ENCODE measurements at regions not wholly inside any gene's neighbourhood (a gene's known extent, or its start where the extent isn't known, plus 50 kb on each side); places are given as distances from the start of the nearest gene placed in this dataset.

GRCh38 chr10:130963786-130964522 is 347.6 kb downstream of the TCERG1L start:
- ChIA-PET CTCF (no interaction called here), POLR2A (no interaction called here)
- 27% methylated on average over 16 of the region's 16 CpGs for WGBS (ENCODE audit: missing lambda C conversion rate)

DNA sequence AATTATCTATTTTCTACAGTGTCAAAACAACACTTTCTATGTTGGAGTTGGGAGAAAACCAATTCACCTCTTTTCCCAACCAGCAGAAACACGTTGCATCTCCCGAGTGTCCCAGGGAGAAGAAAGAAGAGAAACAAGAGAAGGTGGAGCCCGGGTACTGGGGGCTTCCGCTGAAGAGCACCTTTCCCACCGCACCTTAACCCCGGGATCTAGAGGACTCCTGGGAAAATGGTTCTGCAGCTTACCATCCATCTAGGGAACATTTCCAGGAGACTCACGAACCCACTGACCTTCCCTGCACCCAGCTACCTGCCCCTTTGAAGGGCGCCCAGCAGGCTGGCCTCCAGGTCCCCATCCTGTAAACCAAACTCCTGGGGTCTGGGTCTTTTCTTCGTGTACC is 346.8 kb downstream of the TCERG1L start:
- CTCF ChIA-PET: interaction anchor here (0.6 kb wide), 1 partner anchor 1564 kb away, joined by 3 read pairs; no protein-coding TSS in a partner anchor
- FAIRE-seq (no peak), ATAC-seq (no peak), DNase-seq (ENCODE audit: low read depth in 1 of 2, low spot score in 1 of 2) (no peak)
- H3K4me1 ChIP-seq: no peaks in the 10 kb centered on the region
- TF ChIP-seq EP300 (IDR thresholded peaks at IDR 0.05): no peak
- no peak for TF ChIP-seq RCOR1 (IDR thresholded peaks at IDR 0.05; ENCODE audit: low read depth, low read length)
- POLR2A ChIA-PET: no interaction called here
- H3K27ac ChIP-seq: no peak overlapping the region
- no peak overlapping the region for H3K4me2 ChIP-seq
- no peak overlapping the region for H3K4me3 ChIP-seq
- WGBS (ENCODE audit: missing lambda C conversion rate): 10% methylated on average over 9 of the region's 9 CpGs
- H3K9me3 ChIP-seq: no peaks in the 10 kb centered on the region; the same call in 2 of the 3 replicates

More at GRCh38 chr10:130963786-130964522, 347.6 kb downstream of the TCERG1L start:
- no peaks in the 10 kb centered on the region for H3K4me1 ChIP-seq
- no peak overlapping the region for H3K4me2 ChIP-seq
- TF ChIP-seq ZC3H11A (IDR thresholded peaks at IDR 0.05): no peak
- TF ChIP-seq MAFK (IDR thresholded peaks at IDR 0.05; ENCODE audit: partially characterized antibody): no peak
- TF ChIP-seq JUNB (IDR thresholded peaks at IDR 0.05): no peak
- TF ChIP-seq RAD21 (conservative IDR thresholded peaks at IDR 0.05 in 1 of 2, IDR thresholded peaks at IDR 0.05 in 1 of 2): no peak
- no peak for TF ChIP-seq HDAC2 (IDR thresholded peaks at IDR 0.05)
- TF ChIP-seq PHF8 (IDR thresholded peaks at IDR 0.05; ENCODE audit: borderline replicate concordance, low read depth): no peak
- no peak for TF ChIP-seq GATA3 (IDR thresholded peaks at IDR 0.05; ENCODE audit: borderline replicate concordance)
- no peak for ATAC-seq
- no peak overlapping the region for H3K27ac ChIP-seq
- no peak overlapping the region for H3K4me3 ChIP-seq
- FAIRE-seq: no peak
- no peak for DNase-seq (ENCODE audit: low read depth in 1 of 2, low spot score in 1 of 2)
- no peaks in the 10 kb centered on the region; the same call in 2 of the 3 replicates for H3K9me3 ChIP-seq

DNA sequence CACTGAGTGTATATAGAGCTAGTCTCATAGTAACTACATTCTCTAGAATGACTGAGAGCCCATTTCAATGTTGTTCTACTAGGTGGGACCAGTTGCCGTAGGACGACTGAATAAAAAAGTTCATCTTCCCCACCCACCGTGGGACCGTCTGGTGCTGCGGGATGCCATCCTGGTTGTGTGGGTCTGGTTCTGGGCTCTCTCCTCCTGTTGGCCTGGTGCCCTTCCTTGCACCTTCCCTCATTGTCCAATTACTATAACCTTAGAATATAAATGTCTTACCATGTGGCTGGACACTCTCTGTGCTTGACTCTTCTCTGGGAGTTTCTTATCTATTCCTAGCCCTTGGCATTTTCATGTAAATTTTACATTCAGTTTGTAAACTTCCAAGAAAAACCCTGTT is 344.4 kb downstream of the TCERG1L start:
- FAIRE-seq (no peak), ATAC-seq (no peak), DNase-seq (ENCODE audit: low read depth in 1 of 2, low spot score in 1 of 2) (no peak)
- no peak for TF ChIP-seq TP53 (CRISPR knock-in tag; IDR thresholded peaks at IDR 0.05)
- no peak for TF ChIP-seq EHF (CRISPR knock-in tag; IDR thresholded peaks at IDR 0.05)
- TF ChIP-seq, protein P1, sequence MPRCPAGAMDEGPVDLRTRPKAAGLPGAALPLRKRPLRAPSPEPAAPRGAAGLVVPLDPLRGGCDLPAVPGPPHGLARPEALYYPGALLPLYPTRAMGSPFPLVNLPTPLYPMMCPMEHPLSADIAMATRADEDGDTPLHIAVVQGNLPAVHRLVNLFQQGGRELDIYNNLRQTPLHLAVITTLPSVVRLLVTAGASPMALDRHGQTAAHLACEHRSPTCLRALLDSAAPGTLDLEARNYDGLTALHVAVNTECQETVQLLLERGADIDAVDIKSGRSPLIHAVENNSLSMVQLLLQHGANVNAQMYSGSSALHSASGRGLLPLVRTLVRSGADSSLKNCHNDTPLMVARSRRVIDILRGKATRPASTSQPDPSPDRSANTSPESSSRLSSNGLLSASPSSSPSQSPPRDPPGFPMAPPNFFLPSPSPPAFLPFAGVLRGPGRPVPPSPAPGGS (IDR thresholded peaks at IDR 0.05): no peak
- TF ChIP-seq ESRRA (IDR thresholded peaks at IDR 0.05; ENCODE audit: borderline replicate concordance, low read length): no peak
- TF ChIP-seq ZC3H11A (IDR thresholded peaks at IDR 0.05): no peak
- TF ChIP-seq FOSB (CRISPR knock-in tag; IDR thresholded peaks at IDR 0.05): no peak
- no peak for TF ChIP-seq NR3C1 (IDR thresholded peaks at IDR 0.05)
- no peak for TF ChIP-seq ELK1 (IDR thresholded peaks at IDR 0.05; ENCODE audit: low read depth, low read length)
- TF ChIP-seq RCOR1 (IDR thresholded peaks at IDR 0.05; ENCODE audit: low read depth, low read length): no peak
- no peak for TF ChIP-seq JUNB (IDR thresholded peaks at IDR 0.05)
- no peak for TF ChIP-seq MAX (IDR thresholded peaks at IDR 0.05)
- no peak for TF ChIP-seq RARB (CRISPR knock-in tag; IDR thresholded peaks at IDR 0.05)
- TF ChIP-seq HES2 (IDR thresholded peaks at IDR 0.05): no peak
- no peak for TF ChIP-seq ZSCAN20 (CRISPR knock-in tag; IDR thresholded peaks at IDR 0.05)
- TF ChIP-seq FOSL2 (IDR thresholded peaks at IDR 0.05): no peak
- TF ChIP-seq FOSL2 (CRISPR knock-in tag; IDR thresholded peaks at IDR 0.05): no peak
- no peak for TF ChIP-seq NFE2L2 (conservative IDR thresholded peaks at IDR 0.05; ENCODE audit: low read length)
- Histone ChIP-seq H3K27ac (no peak overlapping the region), H3K4me3 (no peak overlapping the region), H3K9me3 (no peaks in the 10 kb centered on the region), H3K4me1 (no peaks in the 10 kb centered on the region), H3K4me2 (no peak overlapping the region)
- ChIA-PET CTCF (no interaction called here), POLR2A (no interaction called here)
- WGBS (ENCODE audit: missing lambda C conversion rate): 58% methylated on average over 5 of the region's 5 CpGs

Measured in A549 (cell line).